ENCODE measurements at regions not wholly inside any gene's neighbourhood (a gene's known extent, or its start where the extent isn't known, plus 50 kb on each side); places are given as distances from the start of the nearest gene placed in this dataset.

- TF ChIP-seq EZH2phosphoT487 (IDR thresholded peaks at IDR 0.05; ENCODE audit: low read length) (no peak), CTCF (IDR thresholded peaks at IDR 0.05; ENCODE audit: low read length) (no peak)
Observed at GRCh38 chr12:17695495-17695894, 394.5 kb downstream of the RERGL start.

All from MM.1S (cell line).